Choroid plexus epithelial cell (primary cell): ENCODE measurements at regions not wholly inside any gene's neighbourhood (a gene's known extent, or its start where the extent isn't known, plus 50 kb on each side); places are given as distances from the start of the nearest gene placed in this dataset.

ENCODE experiments used
- DNase-seq: peaks from one replicate; pipeline ENCODE4 v3.0.0-alpha.2; 2010; ENCODE audit warnings: low read depth
- H3K4me3 ChIP-seq: 2 replicates; pipeline ENCODE4 v1.5.1; 2011; ENCODE audit warnings: low read depth, mild to moderate bottlenecking, control low read depth, low read length, moderate library complexity
- CTCF ChIP-seq: conservative IDR thresholded peaks from 2 replicates; pipeline ENCODE4 v1.5.1; 2011; ENCODE audit warnings: low read depth, mild to moderate bottlenecking, control low read depth, inconsistent platforms, low read length, moderate library complexity

- no peak for TF ChIP-seq CTCF
- H3K4me3 ChIP-seq: no peak overlapping the region
- DNase-seq: no peak
Observed at GRCh38 chr1:25106352-25106751, 126.0 kb downstream of the SYF2 start.

DNA sequence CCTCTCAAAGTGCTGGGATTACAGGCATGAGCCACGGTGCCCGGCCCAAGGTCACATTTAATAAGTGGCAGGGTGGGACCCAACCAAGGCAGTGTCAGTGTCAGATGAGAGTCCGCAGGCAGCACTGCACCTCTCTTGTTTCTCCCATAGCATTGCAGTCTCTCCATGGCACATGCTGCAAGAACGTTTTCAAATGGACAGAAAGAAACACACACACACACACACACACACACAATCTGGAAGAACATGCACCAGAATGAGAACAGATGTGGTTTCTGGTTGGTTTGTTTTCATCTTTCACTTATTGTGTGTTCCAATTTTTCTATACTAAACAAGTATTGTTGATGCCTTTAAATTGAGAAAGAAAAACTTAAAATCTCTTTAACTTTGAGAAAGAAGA, 126.5 kb downstream of the SYF2 start:
- no peak overlapping the region for H3K4me3 ChIP-seq
- no peak for DNase-seq
- no peak for TF ChIP-seq CTCF

GRCh38 chr1:25104932-25105561, 127.3 kb downstream of the SYF2 start:
- no peak for DNase-seq
- TF ChIP-seq CTCF: no peak

GRCh38 chr1:25103164-25103795, 129.0 kb downstream of the SYF2 start:
- no peak for DNase-seq
- no peak overlapping the region for H3K4me3 ChIP-seq
- no peak for TF ChIP-seq CTCF

More at GRCh38 chr1:25104932-25105561, 127.3 kb downstream of the SYF2 start:
- no peak overlapping the region for H3K4me3 ChIP-seq

DNA sequence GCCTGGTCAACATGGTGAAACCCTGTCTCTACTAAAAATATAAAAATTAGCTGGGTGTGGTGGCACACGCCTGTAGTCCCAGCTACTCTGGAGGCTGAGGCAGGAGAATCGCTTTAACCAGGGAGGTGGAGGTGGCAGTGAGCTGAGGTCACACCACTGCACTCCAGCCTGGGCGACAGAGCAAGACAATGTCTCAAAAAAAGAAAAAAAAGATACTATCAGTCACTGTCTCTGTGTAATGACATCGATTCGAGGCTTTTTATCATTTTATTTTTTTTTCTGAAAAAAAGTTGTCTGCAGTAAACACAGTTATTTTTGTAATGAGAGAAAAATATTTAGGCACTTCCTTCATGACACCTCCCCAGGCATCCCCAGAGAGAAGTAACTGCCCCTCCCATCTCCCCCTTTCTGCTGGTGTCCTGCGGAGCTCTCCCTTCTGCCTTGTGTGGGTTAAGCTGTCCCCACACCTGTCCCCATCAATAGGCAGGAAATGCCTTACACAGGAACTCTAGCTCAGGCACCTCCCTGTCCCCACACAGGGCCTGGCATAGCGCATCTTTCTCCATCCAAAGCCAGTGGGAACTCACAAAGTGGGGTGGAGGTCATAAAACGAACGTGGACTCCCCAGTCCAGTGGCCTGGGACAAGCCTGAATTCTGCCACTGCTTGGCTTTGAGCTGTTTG, 132.0 kb downstream of the SYF2 start:
- no peak for TF ChIP-seq CTCF
- DNase-seq: no peak
- no peak overlapping the region for H3K4me3 ChIP-seq

- no peak for TF ChIP-seq CTCF
- no peak overlapping the region for H3K4me3 ChIP-seq
- no peak for DNase-seq
Observed at GRCh38 chr1:25099343-25099951, 132.9 kb downstream of the SYF2 start.
